Lower leg skin (tissue), 3 donors: ENCODE measurements at regions not wholly inside any gene's neighbourhood (a gene's known extent, or its start where the extent isn't known, plus 50 kb on each side); places are given as distances from the start of the nearest gene placed in this dataset.

Source experiments
- POLR2A ChIP-seq, 2 donors: fragments of 450-650 bp; IDR thresholded peaks; one replicate each; pipeline ENCODE4 v1.6.1; 2016 to 2017; ENCODE audit warnings: antibody characterized with exemption in 2 of 2, mild to moderate bottlenecking in 1 of 2, moderate library complexity in 1 of 2
- TF ChIP-seq, protein P1 (sequence below), 3 donors: fragments of 450-650 bp; IDR thresholded peaks; one replicate each; pipeline ENCODE4 v1.5.1; 2016; ENCODE audit warnings: antibody characterized with exemption in 3 of 3, mild to moderate bottlenecking in 3 of 3, moderate library complexity in 2 of 3

DNA sequence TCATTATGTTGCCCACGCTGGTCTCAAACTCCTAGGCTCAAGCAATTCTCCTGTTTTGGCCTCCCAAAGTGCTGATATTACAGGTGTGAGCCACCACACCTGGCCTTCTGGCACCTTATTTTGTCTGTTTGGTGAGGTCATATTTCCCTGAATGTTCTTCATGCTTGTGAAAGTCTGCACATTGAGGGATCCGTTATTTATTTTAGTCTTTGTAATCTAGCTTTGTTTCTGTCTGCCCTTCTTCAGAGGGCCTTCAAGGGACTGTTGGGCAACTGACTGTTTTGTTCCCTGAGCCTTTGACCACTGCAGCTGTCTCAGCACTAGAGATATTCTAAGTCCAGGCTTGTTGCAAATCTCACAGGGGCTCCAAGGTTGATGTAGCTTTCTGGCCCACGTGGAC is 110.5 kb upstream of the RFC3 start:
- TF ChIP-seq, protein P1, sequence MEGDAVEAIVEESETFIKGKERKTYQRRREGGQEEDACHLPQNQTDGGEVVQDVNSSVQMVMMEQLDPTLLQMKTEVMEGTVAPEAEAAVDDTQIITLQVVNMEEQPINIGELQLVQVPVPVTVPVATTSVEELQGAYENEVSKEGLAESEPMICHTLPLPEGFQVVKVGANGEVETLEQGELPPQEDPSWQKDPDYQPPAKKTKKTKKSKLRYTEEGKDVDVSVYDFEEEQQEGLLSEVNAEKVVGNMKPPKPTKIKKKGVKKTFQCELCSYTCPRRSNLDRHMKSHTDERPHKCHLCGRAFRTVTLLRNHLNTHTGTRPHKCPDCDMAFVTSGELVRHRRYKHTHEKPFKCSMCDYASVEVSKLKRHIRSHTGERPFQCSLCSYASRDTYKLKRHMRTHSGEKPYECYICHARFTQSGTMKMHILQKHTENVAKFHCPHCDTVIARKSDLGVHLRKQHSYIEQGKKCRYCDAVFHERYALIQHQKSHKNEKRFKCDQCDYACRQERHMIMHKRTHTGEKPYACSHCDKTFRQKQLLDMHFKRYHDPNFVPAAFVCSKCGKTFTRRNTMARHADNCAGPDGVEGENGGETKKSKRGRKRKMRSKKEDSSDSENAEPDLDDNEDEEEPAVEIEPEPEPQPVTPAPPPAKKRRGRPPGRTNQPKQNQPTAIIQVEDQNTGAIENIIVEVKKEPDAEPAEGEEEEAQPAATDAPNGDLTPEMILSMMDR (IDR thresholded peaks at IDR 0.05), result no peak
- no peak for TF ChIP-seq POLR2A (IDR thresholded peaks at IDR 0.05)
